ENCODE measurements at regions not wholly inside any gene's neighbourhood (a gene's known extent, or its start where the extent isn't known, plus 50 kb on each side); places are given as distances from the start of the nearest gene placed in this dataset.

- no peak for TF ChIP-seq CTCF (IDR thresholded peaks at IDR 0.05; ENCODE audit: poor library complexity)
- TF ChIP-seq EZH2 (IDR thresholded peaks at IDR 0.05; ENCODE audit: borderline replicate concordance): no peak
- no peak for TF ChIP-seq EZH2phosphoT487 (IDR thresholded peaks at IDR 0.05; ENCODE audit: low read depth, severe bottlenecking, unreplicated experiment)
These were observed 277.4 kb downstream of the CCSER2 start for GRCh38 chr10:84605802-84606201.
